Transverse colon (tissue), 4 donors: ENCODE measurements at regions not wholly inside any gene's neighbourhood (a gene's known extent, or its start where the extent isn't known, plus 50 kb on each side); places are given as distances from the start of the nearest gene placed in this dataset.

Experiments used
- CTCF ChIP-seq, 5 experiments: fragments of 200-600 bp in 3 of 5; fragments of 450-650 bp in 2 of 5; sonication (generic) in 3 of 5; IDR thresholded peaks; 1 replicate in 2 of 5; 2 replicates in 3 of 5; pipeline ENCODE4 v1.5.1; 2016 to 2017; ENCODE audit warnings: antibody characterized with exemption in 5 of 5, inconsistent platforms in 3 of 5, mild to moderate bottlenecking in 2 of 5, moderate library complexity in 1 of 5
- EP300 ChIP-seq: sonication (generic); formaldehyde crosslinking; IDR thresholded peaks from one replicate; pipeline ENCODE4 v1.6.1; 2017; ENCODE audit warnings: antibody characterized with exemption, low read depth
- POLR2A ChIP-seq: fragments of 450-650 bp; IDR thresholded peaks from one replicate; pipeline ENCODE4 v1.6.1; 2016; ENCODE audit warnings: antibody characterized with exemption, mild to moderate bottlenecking, moderate library complexity
- POLR2AphosphoS5 ChIP-seq, 3 donors: sonication (generic); formaldehyde crosslinking; IDR thresholded peaks; one replicate each; pipeline ENCODE4 v1.6.1; 2016; ENCODE audit warnings: antibody characterized with exemption in 3 of 3

GRCh38 chr10:78663721-78664120, 405.0 kb upstream of the ZMIZ1 start:
- no peak for TF ChIP-seq CTCF (IDR thresholded peaks at IDR 0.05)
- no peak for TF ChIP-seq POLR2A
- TF ChIP-seq EP300: no peak
- no peak for TF ChIP-seq POLR2AphosphoS5 (IDR thresholded peaks at IDR 0.05)
